ENCODE measurements at regions not wholly inside any gene's neighbourhood (a gene's known extent, or its start where the extent isn't known, plus 50 kb on each side); places are given as distances from the start of the nearest gene placed in this dataset.
A peak's percentile ranks its signal among the peaks of the same experiment; 100 is the strongest.
"Not testable (repeated sequence)": the region's sequence is repeated elsewhere in the genome, so short reads cannot be mapped to it uniquely, and the experiment has no call there.

DNA sequence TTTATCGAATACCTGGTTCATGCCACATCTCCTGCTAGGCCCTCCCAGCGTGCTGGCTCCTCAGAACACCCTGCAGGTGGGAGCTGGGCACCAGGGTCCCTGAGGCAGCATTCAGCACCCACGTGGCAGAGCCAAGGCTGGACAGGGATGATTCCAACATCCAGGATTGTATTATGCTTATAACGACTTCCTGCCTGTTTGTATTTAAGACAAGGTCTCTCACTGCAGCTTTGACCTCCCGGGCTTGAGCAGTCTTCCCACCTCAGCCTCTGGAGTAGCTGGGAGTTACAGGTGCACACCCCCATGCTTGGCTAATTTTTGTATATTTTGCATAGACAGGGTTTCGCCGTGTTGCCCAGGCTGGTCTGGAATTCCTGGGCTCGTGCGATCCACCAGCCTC is 64.7 kb upstream of the WNT7B start:
- ChIA-PET CTCF (interaction anchor here (1.7 to 2.2 kb wide), 2 partner anchors 10 to 36 kb away, joined by 4 to 9 read pairs; no protein-coding TSS in a partner anchor), POLR2A (no interaction called here)
- Mint-ChIP-seq H3K4me1 (ENCODE audit: low read depth) (peaks cover 23% of the 10 kb centered on the region), H3K4me3 (no peak overlapping the region), H3K27me3 (ENCODE audit: low read depth) (peaks cover 7% of the 10 kb centered on the region), H3K27ac (no peak overlapping the region), H3K9me3 (ENCODE audit: insufficient read depth) (no peaks in the 10 kb centered on the region), H3K36me3 (ENCODE audit: low read depth) (no peaks in the 10 kb centered on the region)
- no peak for ATAC-seq
- DNase-seq = no peak

- peaks cover 16% of the 10 kb centered on the region for H3K4me1 Mint-ChIP-seq (ENCODE audit: low read depth)
- no peak for DNase-seq
- CTCF ChIA-PET = interaction anchor here (0.6 to 2.2 kb wide), 4 partner anchors 9 to 796 kb away, joined by 3 to 9 read pairs (median 4); no protein-coding TSS in a partner anchor
- no peak for ATAC-seq
- H3K27ac Mint-ChIP-seq = no peak overlapping the region
- no peak overlapping the region for H3K4me3 Mint-ChIP-seq
- no peaks in the 10 kb centered on the region for H3K36me3 Mint-ChIP-seq (ENCODE audit: low read depth)
- POLR2A ChIA-PET = no interaction called here
- H3K9me3 Mint-ChIP-seq (ENCODE audit: insufficient read depth) = no peaks in the 10 kb centered on the region
- H3K27me3 Mint-ChIP-seq (ENCODE audit: low read depth) = peaks cover 7% of the 10 kb centered on the region
Observed at GRCh38 chr22:46042786-46043185, 65.8 kb upstream of the WNT7B start.

DNA sequence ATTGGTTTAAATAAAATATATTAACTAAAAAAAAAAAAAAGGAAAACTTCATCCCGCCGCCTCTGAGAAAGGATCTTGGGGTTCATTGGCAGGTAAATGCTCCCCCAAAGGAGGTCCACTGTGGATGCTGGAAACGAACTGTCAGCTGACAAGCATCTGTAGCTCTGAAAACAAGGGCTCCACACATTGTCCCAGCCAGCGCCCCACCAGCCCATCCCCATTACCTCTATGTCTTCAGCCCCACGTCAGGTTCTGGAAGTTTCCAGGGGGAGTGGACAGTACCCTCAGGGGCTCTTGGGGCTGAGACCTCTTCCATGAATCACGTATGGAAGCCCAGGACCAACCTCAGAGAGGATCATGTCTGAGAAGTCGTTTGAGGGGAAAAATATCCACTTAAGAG is 66.4 kb upstream of the WNT7B start:
- peak overlapping the region; percentile 78 for H3K4me3 Mint-ChIP-seq
- no peak overlapping the region for H3K27ac Mint-ChIP-seq
- ChIA-PET CTCF (interaction anchor here (0.6 to 2.5 kb wide), 4 partner anchors 8 to 796 kb away, joined by 3 to 13 read pairs (median 4); no protein-coding TSS in a partner anchor), POLR2A (interaction anchor here (2.1 kb wide), 1 partner anchor 12 kb away, joined by 7 read pairs; no protein-coding TSS in a partner anchor)
- peaks cover 16% of the 10 kb centered on the region for H3K4me1 Mint-ChIP-seq (ENCODE audit: low read depth)
- peaks cover 7% of the 10 kb centered on the region for H3K27me3 Mint-ChIP-seq (ENCODE audit: low read depth)
- no peaks in the 10 kb centered on the region for H3K36me3 Mint-ChIP-seq (ENCODE audit: low read depth)
- no peaks in the 10 kb centered on the region for H3K9me3 Mint-ChIP-seq (ENCODE audit: insufficient read depth)
- ATAC-seq (no peak), DNase-seq (no peak)

DNA sequence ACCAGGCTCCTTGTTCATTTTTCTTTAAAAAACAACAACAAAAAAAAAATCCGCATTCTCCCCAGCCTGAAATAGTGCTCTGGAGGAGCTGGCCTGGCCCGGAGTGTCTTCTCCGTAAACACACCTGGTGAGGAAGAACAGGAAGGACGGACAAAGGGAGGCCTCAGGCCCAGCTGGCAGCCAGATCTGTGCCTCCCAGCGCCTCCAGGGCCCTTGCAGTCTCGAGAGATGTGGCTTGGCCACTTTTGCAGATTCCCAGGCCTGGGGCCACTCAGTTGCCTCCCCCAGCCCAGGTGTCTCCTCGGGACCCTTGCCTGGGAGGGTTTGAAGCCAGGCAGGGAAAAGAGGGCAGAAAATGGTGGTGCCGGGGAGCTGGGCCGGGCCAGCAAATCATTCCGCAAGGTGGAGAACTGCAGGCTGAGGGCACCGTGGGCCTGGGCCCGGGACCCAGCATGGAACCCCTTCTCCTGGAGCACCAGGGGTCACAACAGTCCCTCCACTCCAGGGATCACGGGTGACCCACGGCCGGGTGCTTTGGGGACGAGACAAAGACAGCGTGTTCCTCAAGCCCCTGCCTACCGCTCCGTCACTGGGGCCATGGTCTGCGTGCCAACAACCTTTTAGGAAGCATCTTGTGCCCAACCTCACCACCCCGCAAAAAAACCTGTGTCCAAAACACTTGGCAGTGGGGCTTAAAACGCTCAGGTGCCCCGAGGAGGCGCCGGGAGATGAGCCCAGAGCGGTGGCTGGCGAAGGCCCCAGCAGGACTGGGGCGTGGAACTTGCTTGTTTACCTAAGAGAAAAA is 67.1 kb upstream of the WNT7B start:
- H3K36me3 Mint-ChIP-seq (ENCODE audit: low read depth) = no peaks in the 10 kb centered on the region
- peaks cover 15% of the 10 kb centered on the region for H3K4me1 Mint-ChIP-seq (ENCODE audit: low read depth)
- ATAC-seq (peak; percentile 50), DNase-seq (no peak)
- H3K27me3 Mint-ChIP-seq (ENCODE audit: low read depth) = peaks cover 7% of the 10 kb centered on the region
- CTCF ChIA-PET = interaction anchor here (0.7 to 2.5 kb wide), 3 partner anchors 29 to 38 kb away, joined by 3 to 13 read pairs (median 3); no protein-coding TSS in a partner anchor
- POLR2A ChIA-PET = interaction anchor here (1.0 to 2.1 kb wide), 2 partner anchors 9 to 11 kb away, joined by 5 to 7 read pairs; no protein-coding TSS in a partner anchor
- H3K4me3 Mint-ChIP-seq = peak overlapping the region; percentile 78
- H3K9me3 Mint-ChIP-seq (ENCODE audit: insufficient read depth) = no peaks in the 10 kb centered on the region
- H3K27ac Mint-ChIP-seq = peak overlapping the region; percentile 66

- ChIA-PET POLR2A (interaction anchor here (1.0 to 2.1 kb wide), 3 partner anchors 8 to 13 kb away, joined by 3 to 7 read pairs (median 5); no protein-coding TSS in a partner anchor), CTCF (interaction anchor here (0.7 to 2.5 kb wide), 3 partner anchors 29 to 39 kb away, joined by 3 to 13 read pairs (median 3); no protein-coding TSS in a partner anchor)
- Mint-ChIP-seq H3K4me1 (ENCODE audit: low read depth) (peaks cover 12% of the 10 kb centered on the region), H3K27ac (peak overlapping the region; percentile 57), H3K36me3 (ENCODE audit: low read depth) (no peaks in the 10 kb centered on the region), H3K27me3 (ENCODE audit: low read depth) (peaks cover 7% of the 10 kb centered on the region), H3K4me3 (peak overlapping the region; percentile 78), H3K9me3 (ENCODE audit: insufficient read depth) (no peaks in the 10 kb centered on the region)
- ATAC-seq (peak; percentile 75), DNase-seq (peak; percentile 41)
Observed at GRCh38 chr22:46044621-46045458, 67.9 kb upstream of the WNT7B start.

GRCh38 chr22:46045459-46046298 is 68.7 kb upstream of the WNT7B start:
- no peak overlapping the region for H3K27ac Mint-ChIP-seq
- H3K9me3 Mint-ChIP-seq (ENCODE audit: insufficient read depth) = no peaks in the 10 kb centered on the region
- H3K4me1 Mint-ChIP-seq (ENCODE audit: low read depth) = peaks cover 12% of the 10 kb centered on the region
- H3K27me3 Mint-ChIP-seq (ENCODE audit: low read depth) = peaks cover 7% of the 10 kb centered on the region
- CTCF ChIA-PET = interaction anchor here (2.5 kb wide), 1 partner anchor 40 kb away, joined by 13 read pairs; no protein-coding TSS in a partner anchor
- ATAC-seq (no peak), DNase-seq (no peak)
- H3K4me3 Mint-ChIP-seq = peak overlapping the region; percentile 34
- POLR2A ChIA-PET = interaction anchor here (1.1 to 2.1 kb wide), 2 partner anchors 9 to 13 kb away, joined by 3 to 7 read pairs; no protein-coding TSS in a partner anchor
- no peaks in the 10 kb centered on the region for H3K36me3 Mint-ChIP-seq (ENCODE audit: low read depth)

GRCh38 chr22:46046299-46046685 is 69.3 kb upstream of the WNT7B start:
- no peak for ATAC-seq
- H3K4me1 Mint-ChIP-seq (ENCODE audit: low read depth) = peaks cover 15% of the 10 kb centered on the region
- no peak overlapping the region for H3K27ac Mint-ChIP-seq
- ChIA-PET CTCF (no interaction called here), POLR2A (no interaction called here)
- H3K4me3 Mint-ChIP-seq = no peak overlapping the region
- H3K27me3 Mint-ChIP-seq (ENCODE audit: low read depth) = peaks cover 7% of the 10 kb centered on the region
- no peak for DNase-seq
- no peaks in the 10 kb centered on the region for H3K36me3 Mint-ChIP-seq (ENCODE audit: low read depth)
- H3K9me3 Mint-ChIP-seq (ENCODE audit: insufficient read depth) = no peaks in the 10 kb centered on the region

DNA sequence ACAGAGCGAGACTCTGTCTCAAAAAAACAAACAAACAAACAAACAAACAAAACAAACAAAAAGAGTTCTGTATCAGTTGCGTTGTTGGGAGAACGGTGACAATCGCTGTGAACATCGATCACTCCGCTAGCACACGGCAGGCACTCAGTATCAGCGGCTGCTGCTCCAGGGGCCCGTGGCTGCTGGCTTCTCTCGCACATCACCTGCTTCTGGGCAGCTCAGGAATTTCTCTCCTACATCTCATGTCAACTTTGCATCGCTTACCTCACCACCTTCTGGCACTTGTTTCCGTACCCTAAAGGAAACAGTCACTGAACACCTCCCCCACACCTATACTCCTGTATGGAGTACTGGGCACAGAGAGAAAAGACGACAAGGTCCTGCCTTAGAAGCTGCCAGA is 70.3 kb upstream of the WNT7B start:
- ATAC-seq (no peak), DNase-seq (no peak)
- Mint-ChIP-seq H3K36me3 (ENCODE audit: low read depth) (no peaks in the 10 kb centered on the region), H3K27me3 (ENCODE audit: low read depth) (peaks cover 7% of the 10 kb centered on the region), H3K27ac (no peak overlapping the region), H3K4me3 (no peak overlapping the region), H3K9me3 (ENCODE audit: insufficient read depth) (no peaks in the 10 kb centered on the region), H3K4me1 (ENCODE audit: low read depth) (peaks cover 15% of the 10 kb centered on the region)
- POLR2A ChIA-PET = no interaction called here
- CTCF ChIA-PET = interaction anchor here (0.8 kb wide), 1 partner anchor 10 kb away, joined by 3 read pairs; no protein-coding TSS in a partner anchor

DNA sequence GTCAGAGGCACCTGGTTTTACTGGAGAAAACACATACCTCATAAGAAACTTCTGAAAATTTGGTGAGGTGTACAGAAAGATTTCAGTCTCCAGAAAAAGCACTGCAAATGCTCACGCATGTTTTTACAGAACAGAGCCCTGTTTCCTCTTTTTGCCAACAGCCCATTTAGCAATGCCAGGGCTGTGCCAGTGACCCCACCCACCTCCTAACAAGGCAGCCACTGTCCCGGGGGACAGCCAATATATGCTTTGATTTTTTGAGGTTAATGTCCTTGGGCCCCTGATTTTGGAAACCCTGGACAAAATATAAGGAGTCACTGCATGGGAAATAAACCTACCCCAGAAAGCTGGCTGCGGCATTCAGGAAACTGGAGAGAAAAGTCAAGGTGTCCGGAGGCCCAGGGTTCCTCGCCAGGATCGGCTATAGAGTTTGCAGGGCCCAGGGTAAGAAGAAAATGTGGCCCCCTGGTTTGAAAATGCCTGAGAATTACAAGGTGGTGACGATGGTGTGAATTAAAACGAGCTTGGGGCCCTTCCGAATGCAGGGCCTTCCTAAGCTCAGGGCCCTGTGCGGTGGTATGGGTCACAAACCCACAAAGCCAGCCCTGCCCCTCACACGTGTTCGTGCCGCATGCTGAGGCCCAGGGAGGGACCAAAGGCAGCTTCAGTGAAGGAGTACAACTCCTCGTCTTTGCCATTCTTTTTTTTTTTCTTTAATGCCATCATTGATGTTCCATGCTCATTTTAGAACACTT is 71.1 kb upstream of the WNT7B start:
- Mint-ChIP-seq H3K4me3 (no peak overlapping the region), H3K36me3 (ENCODE audit: low read depth) (no peaks in the 10 kb centered on the region), H3K27me3 (ENCODE audit: low read depth) (peaks cover 7% of the 10 kb centered on the region), H3K9me3 (ENCODE audit: insufficient read depth) (no peaks in the 10 kb centered on the region), H3K27ac (no peak overlapping the region), H3K4me1 (ENCODE audit: low read depth) (peaks cover 22% of the 10 kb centered on the region)
- ChIA-PET POLR2A (interaction anchor here (0.9 kb wide), 1 partner anchor 11 kb away, joined by 5 read pairs; no protein-coding TSS in a partner anchor), CTCF (interaction anchor here (1.0 kb wide), 2 partner anchors 42 to 54 kb away, joined by 3 to 4 read pairs; no protein-coding TSS in a partner anchor)
- ATAC-seq (no peak), DNase-seq (no peak)

DNA sequence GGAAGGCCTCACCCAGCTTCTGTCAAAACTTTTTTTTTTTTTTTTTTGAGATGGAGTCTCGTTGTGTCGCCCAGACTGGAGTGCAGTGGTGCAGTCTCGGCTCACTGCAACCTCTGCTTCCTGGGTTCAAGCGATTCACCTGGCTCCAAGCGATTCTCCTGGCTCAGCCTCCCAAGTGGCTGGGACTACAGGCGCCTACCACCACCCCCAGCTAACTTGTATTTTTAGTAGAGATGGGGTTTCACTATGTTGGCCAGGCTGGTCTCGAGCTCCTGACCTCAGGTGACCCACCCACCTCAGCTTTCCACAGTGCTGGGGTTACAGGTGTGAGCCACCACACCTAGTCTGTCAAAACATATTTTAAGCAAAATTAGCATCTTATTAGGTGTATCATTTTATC is 71.7 kb upstream of the WNT7B start:
- not testable (repeated sequence) for DNase-seq; H3K27me3 Mint-ChIP-seq (ENCODE audit: low read depth); ATAC-seq; H3K9me3 Mint-ChIP-seq (ENCODE audit: insufficient read depth); H3K4me3 Mint-ChIP-seq; H3K27ac Mint-ChIP-seq; H3K36me3 Mint-ChIP-seq (ENCODE audit: low read depth)
- ChIA-PET CTCF (interaction anchor here (1.0 kb wide), 2 partner anchors 43 to 54 kb away, joined by 3 to 4 read pairs; no protein-coding TSS in a partner anchor), POLR2A (interaction anchor here (0.9 kb wide), 1 partner anchor 12 kb away, joined by 5 read pairs; no protein-coding TSS in a partner anchor)
- H3K4me1 Mint-ChIP-seq (ENCODE audit: low read depth) = peaks cover 22% of the 10 kb centered on the region
